ENCODE measurements at regions not wholly inside any gene's neighbourhood (a gene's known extent, or its start where the extent isn't known, plus 50 kb on each side); places are given as distances from the start of the nearest gene placed in this dataset.

DNA sequence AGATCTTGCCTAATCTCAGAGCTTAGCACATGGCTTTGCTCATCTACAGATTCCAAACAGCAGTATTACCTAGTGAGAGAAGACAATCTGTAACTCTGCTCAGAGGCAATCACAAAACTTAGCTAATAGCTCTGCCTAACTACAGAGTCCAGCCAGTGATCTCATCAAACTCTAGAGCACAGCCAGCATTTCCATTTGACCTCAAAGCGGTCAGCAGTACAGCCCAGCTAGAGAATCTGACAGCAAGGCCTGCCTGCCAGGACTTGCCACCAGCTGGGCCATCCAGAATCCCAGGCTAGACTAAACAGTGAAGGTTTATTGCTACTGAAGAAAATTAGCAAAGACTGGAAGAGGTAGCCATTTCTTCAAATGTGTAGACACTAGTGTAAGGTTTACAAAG is 217.9 kb upstream of the VLDLR start:
- TF ChIP-seq POLR2AphosphoS5 (IDR thresholded peaks at IDR 0.05; ENCODE audit: control insufficient read depth, insufficient read depth, low read depth, low read length): no peak
- TF ChIP-seq, protein P1, sequence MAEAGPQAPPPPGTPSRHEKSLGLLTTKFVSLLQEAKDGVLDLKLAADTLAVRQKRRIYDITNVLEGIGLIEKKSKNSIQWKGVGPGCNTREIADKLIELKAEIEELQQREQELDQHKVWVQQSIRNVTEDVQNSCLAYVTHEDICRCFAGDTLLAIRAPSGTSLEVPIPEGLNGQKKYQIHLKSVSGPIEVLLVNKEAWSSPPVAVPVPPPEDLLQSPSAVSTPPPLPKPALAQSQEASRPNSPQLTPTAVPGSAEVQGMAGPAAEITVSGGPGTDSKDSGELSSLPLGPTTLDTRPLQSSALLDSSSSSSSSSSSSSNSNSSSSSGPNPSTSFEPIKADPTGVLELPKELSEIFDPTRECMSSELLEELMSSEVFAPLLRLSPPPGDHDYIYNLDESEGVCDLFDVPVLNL (CRISPR knock-in tag; IDR thresholded peaks at IDR 0.05; ENCODE audit: low read depth): no peak
- TF ChIP-seq HDGF (IDR thresholded peaks at IDR 0.05): no peak
- TF ChIP-seq, protein P2, sequence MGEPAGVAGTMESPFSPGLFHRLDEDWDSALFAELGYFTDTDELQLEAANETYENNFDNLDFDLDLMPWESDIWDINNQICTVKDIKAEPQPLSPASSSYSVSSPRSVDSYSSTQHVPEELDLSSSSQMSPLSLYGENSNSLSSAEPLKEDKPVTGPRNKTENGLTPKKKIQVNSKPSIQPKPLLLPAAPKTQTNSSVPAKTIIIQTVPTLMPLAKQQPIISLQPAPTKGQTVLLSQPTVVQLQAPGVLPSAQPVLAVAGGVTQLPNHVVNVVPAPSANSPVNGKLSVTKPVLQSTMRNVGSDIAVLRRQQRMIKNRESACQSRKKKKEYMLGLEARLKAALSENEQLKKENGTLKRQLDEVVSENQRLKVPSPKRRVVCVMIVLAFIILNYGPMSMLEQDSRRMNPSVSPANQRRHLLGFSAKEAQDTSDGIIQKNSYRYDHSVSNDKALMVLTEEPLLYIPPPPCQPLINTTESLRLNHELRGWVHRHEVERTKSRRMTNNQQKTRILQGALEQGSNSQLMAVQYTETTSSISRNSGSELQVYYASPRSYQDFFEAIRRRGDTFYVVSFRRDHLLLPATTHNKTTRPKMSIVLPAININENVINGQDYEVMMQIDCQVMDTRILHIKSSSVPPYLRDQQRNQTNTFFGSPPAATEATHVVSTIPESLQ (CRISPR knock-in tag; IDR thresholded peaks at IDR 0.05): no peak
- TF ChIP-seq POLR2A (conservative IDR thresholded peaks at IDR 0.05): no peak
- TF ChIP-seq, protein P3, sequence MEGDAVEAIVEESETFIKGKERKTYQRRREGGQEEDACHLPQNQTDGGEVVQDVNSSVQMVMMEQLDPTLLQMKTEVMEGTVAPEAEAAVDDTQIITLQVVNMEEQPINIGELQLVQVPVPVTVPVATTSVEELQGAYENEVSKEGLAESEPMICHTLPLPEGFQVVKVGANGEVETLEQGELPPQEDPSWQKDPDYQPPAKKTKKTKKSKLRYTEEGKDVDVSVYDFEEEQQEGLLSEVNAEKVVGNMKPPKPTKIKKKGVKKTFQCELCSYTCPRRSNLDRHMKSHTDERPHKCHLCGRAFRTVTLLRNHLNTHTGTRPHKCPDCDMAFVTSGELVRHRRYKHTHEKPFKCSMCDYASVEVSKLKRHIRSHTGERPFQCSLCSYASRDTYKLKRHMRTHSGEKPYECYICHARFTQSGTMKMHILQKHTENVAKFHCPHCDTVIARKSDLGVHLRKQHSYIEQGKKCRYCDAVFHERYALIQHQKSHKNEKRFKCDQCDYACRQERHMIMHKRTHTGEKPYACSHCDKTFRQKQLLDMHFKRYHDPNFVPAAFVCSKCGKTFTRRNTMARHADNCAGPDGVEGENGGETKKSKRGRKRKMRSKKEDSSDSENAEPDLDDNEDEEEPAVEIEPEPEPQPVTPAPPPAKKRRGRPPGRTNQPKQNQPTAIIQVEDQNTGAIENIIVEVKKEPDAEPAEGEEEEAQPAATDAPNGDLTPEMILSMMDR (IDR thresholded peaks at IDR 0.05 in 2 of 3, conservative IDR thresholded peaks at IDR 0.05 in 1 of 3; ENCODE audit: insufficient read depth in 2 of 3, low read depth in 1 of 3, low read length in 3 of 3): no peak
